ENCODE measurements at regions not wholly inside any gene's neighbourhood (a gene's known extent, or its start where the extent isn't known, plus 50 kb on each side); places are given as distances from the start of the nearest gene placed in this dataset.
A peak's percentile ranks its signal among the peaks of the same experiment; 100 is the strongest.

- intact Hi-C loops (cut with DNase I; ENCODE audit: low total_unique reads) = loop anchor here (10.0 kb wide), 2 partner anchors 225 to 255 kb away; no protein-coding TSS in a partner anchor
- H3K36me3 ChIP-seq = no peaks in the 10 kb centered on the region
- TF ChIP-seq CTCF (IDR thresholded peaks at IDR 0.05 in 8 of 11, conservative IDR thresholded peaks at IDR 0.05 in 3 of 11) = peak; percentile 66 to 90 (median 84)
- no peak for TF ChIP-seq POLR2AphosphoS5 (IDR thresholded peaks at IDR 0.05)
- no peak for TF ChIP-seq POLR2A (IDR thresholded peaks at IDR 0.05)
- no peaks in the 10 kb centered on the region for H3K27me3 ChIP-seq (replicated peaks in 1 of 7)
- no peak for DNase-seq
- no peak overlapping the region for H3K27ac ChIP-seq
- H3K4me1 ChIP-seq = peaks cover 0 to 39% (median 19%) of the 10 kb centered on the region in 6 donors
- no peaks in the 10 kb centered on the region for H3K9me3 ChIP-seq
- WGBS, 5 donors = 49 to 58% (median 52%) methylated on average over 2 of the region's 2 CpGs
- H3K4me3 ChIP-seq = no peak overlapping the region
These were observed 135.1 kb upstream of the RASGRP1 start for GRCh38 chr15:38699633-38700230.

- 91 to 93% (median 92%) methylated on average over 5 of the region's 5 CpGs for WGBS, 5 donors
- Histone ChIP-seq H3K4me3 (no peak overlapping the region), H3K27me3 (replicated peaks in 1 of 7) (peaks cover 0 to 8% (median 0%) of the 10 kb centered on the region in 7 donors), H3K36me3 (no peaks in the 10 kb centered on the region), H3K4me1 (peaks cover 0 to 29% (median 10%) of the 10 kb centered on the region in 6 donors), H3K27ac (no peak overlapping the region), H3K9me3 (no peaks in the 10 kb centered on the region)
- DNase-seq = no peak
- no peak for TF ChIP-seq POLR2AphosphoS5 (IDR thresholded peaks at IDR 0.05)
- TF ChIP-seq CTCF (IDR thresholded peaks at IDR 0.05 in 8 of 11, conservative IDR thresholded peaks at IDR 0.05 in 3 of 11) = no peak
- no peak for TF ChIP-seq POLR2A (IDR thresholded peaks at IDR 0.05)
- intact Hi-C loops (cut with DNase I; ENCODE audit: low total_unique reads) = no loop called here
These were observed 136.5 kb upstream of the RASGRP1 start for GRCh38 chr15:38701149-38701548.

GRCh38 chr15:38702178-38702912, 137.7 kb upstream of the RASGRP1 start:
- Histone ChIP-seq H3K9me3 (no peaks in the 10 kb centered on the region), H3K36me3 (no peaks in the 10 kb centered on the region), H3K27ac (no peak overlapping the region), H3K4me1 (peaks cover 0 to 21% (median 8%) of the 10 kb centered on the region in 6 donors), H3K27me3 (replicated peaks in 1 of 7) (peaks cover 0 to 8% (median 0%) of the 10 kb centered on the region in 7 donors), H3K4me3 (no peak overlapping the region)
- no peak for TF ChIP-seq CTCF (IDR thresholded peaks at IDR 0.05 in 8 of 11, conservative IDR thresholded peaks at IDR 0.05 in 3 of 11)
- TF ChIP-seq POLR2A (IDR thresholded peaks at IDR 0.05) = no peak
- TF ChIP-seq POLR2AphosphoS5 (IDR thresholded peaks at IDR 0.05) = no peak
- WGBS, 5 donors = 68 to 86% (median 78%) methylated on average over 3 of the region's 3 CpGs
- DNase-seq = no peak
- intact Hi-C loops (cut with DNase I; ENCODE audit: low total_unique reads) = no loop called here

Measured in spleen (tissue), 11 donors.